ENCODE measurements at regions not wholly inside any gene's neighbourhood (a gene's known extent, or its start where the extent isn't known, plus 50 kb on each side); places are given as distances from the start of the nearest gene placed in this dataset.
"Not testable (repeated sequence)": the region's sequence is repeated elsewhere in the genome, so short reads cannot be mapped to it uniquely, and the experiment has no call there.

DNA sequence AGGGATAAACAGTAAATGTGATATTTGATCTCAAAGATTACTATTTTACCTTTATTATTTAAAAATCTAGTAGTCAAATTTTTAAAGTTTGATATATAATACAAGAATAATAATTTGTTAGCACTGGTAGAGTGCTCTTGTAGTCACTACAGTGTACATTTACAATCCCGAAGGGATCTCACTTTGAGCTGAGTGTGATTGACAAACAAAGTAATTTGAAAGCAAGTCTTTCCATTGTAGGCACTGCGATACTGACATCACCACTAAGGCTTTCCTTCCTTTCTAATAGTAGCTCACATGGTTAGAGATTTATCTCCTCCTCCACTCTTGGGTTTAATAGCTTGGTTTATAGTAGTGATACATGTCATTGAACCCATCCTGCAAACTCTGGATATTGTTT lies 280.6 kb downstream of the PARM1 start:
- Histone ChIP-seq H3K36me3 (replicated peaks in 1 of 2; ENCODE audit: insufficient read depth in 1 of 2, low read depth in 2 of 2) (no peaks in the 10 kb centered on the region), H3K4me3 (no peak overlapping the region), H3K4me1 (no peaks in the 10 kb centered on the region), H3K27me3 (no peaks in the 10 kb centered on the region), H3K9me3 (no peaks in the 10 kb centered on the region), H3K27ac (no peak overlapping the region)
- DNase-seq (no peak), ATAC-seq (no peak)
- intact Hi-C loops (cut with DNase I): no loop called here
- TF ChIP-seq POLR2A (IDR thresholded peaks at IDR 0.05) (no peak), CTCF (IDR thresholded peaks at IDR 0.05) (no peak)
- WGBS, 2 donors: 73 to 76% methylated on average over 2 of the region's 2 CpGs

GRCh38 chr4:75211422-75211821 lies 278.5 kb downstream of the PARM1 start:
- no peaks in the 10 kb centered on the region for H3K36me3 ChIP-seq (replicated peaks in 1 of 2; ENCODE audit: insufficient read depth in 1 of 2, low read depth in 2 of 2)
- WGBS, 2 donors: 27% methylated on average over 4 of the region's 4 CpGs
- H3K27ac ChIP-seq: no peak overlapping the region
- H3K4me1 ChIP-seq: no peaks in the 10 kb centered on the region
- no peak overlapping the region for H3K4me3 ChIP-seq
- TF ChIP-seq CTCF (IDR thresholded peaks at IDR 0.05): no peak
- no peak for TF ChIP-seq POLR2A (IDR thresholded peaks at IDR 0.05)
- ATAC-seq (no peak), DNase-seq (no peak)
- no peaks in the 10 kb centered on the region for H3K9me3 ChIP-seq
- intact Hi-C loops (cut with DNase I): no loop called here
- no peaks in the 10 kb centered on the region for H3K27me3 ChIP-seq

GRCh38 chr4:75207902-75208301 lies 275.0 kb downstream of the PARM1 start:
- Histone ChIP-seq H3K27me3 (no peaks in the 10 kb centered on the region), H3K4me1 (no peaks in the 10 kb centered on the region), H3K4me3 (no peak overlapping the region), H3K9me3 (no peaks in the 10 kb centered on the region), H3K27ac (no peak overlapping the region), H3K36me3 (replicated peaks in 1 of 2; ENCODE audit: insufficient read depth in 1 of 2, low read depth in 2 of 2) (no peaks in the 10 kb centered on the region)
- intact Hi-C loops (cut with DNase I): no loop called here
- ATAC-seq: no peak
- DNase-seq: no peak
- TF ChIP-seq CTCF (IDR thresholded peaks at IDR 0.05): no peak
- no peak for TF ChIP-seq POLR2A (IDR thresholded peaks at IDR 0.05)
- WGBS, 2 donors: 83 to 100% methylated on average over 1 of the region's 1 CpG

GRCh38 chr4:75195111-75195510 lies 262.2 kb downstream of the PARM1 start:
- no peak for ATAC-seq
- WGBS, 2 donors: 20 to 28% methylated on average over 7 of the region's 7 CpGs
- no peaks in the 10 kb centered on the region for H3K27me3 ChIP-seq
- no peak overlapping the region for H3K27ac ChIP-seq
- H3K36me3 ChIP-seq (replicated peaks in 1 of 2; ENCODE audit: insufficient read depth in 1 of 2, low read depth in 2 of 2): no peaks in the 10 kb centered on the region
- no peak for TF ChIP-seq CTCF (IDR thresholded peaks at IDR 0.05)
- no peak for TF ChIP-seq POLR2A (IDR thresholded peaks at IDR 0.05)
- no peak for DNase-seq
- no peak overlapping the region for H3K4me3 ChIP-seq
- no peaks in the 10 kb centered on the region for H3K4me1 ChIP-seq
- intact Hi-C loops (cut with DNase I): no loop called here
- no peaks in the 10 kb centered on the region for H3K9me3 ChIP-seq

DNA sequence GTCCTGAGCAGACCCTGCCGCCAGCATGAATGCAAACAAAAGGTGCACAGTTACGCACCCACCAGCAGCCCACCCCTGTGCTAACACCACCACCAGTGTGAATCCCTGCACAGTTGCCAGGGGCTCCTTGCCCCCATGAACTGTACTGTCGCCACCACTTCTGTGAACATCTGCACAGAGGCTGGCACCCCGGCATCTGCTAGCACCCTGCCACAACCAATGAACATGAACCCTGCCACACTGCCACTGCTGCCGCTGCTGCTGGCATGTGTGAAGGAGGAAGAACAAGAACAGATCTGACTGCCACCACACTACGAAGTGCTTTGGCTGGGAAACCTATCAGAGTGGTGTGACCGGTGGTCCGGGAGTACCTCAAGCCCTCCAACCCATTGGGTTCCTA lies 261.3 kb downstream of the PARM1 start:
- H3K27me3 ChIP-seq: no peaks in the 10 kb centered on the region
- no peaks in the 10 kb centered on the region for H3K36me3 ChIP-seq (replicated peaks in 1 of 2; ENCODE audit: insufficient read depth in 1 of 2, low read depth in 2 of 2)
- no peaks in the 10 kb centered on the region for H3K4me1 ChIP-seq
- TF ChIP-seq CTCF (IDR thresholded peaks at IDR 0.05) (no peak), POLR2A (IDR thresholded peaks at IDR 0.05) (no peak)
- intact Hi-C loops (cut with DNase I): no loop called here
- H3K27ac ChIP-seq: no peak overlapping the region
- DNase-seq: no peak
- no peak overlapping the region for H3K4me3 ChIP-seq
- no peak for ATAC-seq
- no peaks in the 10 kb centered on the region for H3K9me3 ChIP-seq
- 80 to 87% methylated on average over 3 to 8 of the region's 8 CpGs for WGBS, 2 donors

DNA sequence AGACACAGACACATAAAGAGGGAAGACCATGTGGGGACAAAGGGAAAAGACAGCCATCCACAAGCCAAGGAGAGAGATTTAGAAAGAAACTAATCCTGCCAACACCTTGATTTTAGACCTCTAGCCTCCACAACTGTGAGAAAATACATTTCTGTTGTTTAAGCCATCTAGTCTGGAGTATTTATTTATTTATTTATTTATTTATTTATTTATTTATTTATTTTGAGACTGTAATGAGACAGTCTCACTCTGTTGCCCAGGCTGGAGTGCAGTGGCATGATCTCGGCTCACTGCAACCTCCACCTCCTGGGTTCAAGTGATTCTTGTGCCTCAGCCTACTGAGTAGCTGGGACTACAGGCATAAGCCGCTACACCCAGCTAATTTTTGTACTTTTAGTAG lies 259.3 kb downstream of the PARM1 start:
- H3K27me3 ChIP-seq; DNase-seq; H3K4me1 ChIP-seq; ATAC-seq; H3K9me3 ChIP-seq; H3K4me3 ChIP-seq; H3K36me3 ChIP-seq (replicated peaks in 1 of 2; ENCODE audit: insufficient read depth in 1 of 2, low read depth in 2 of 2); H3K27ac ChIP-seq; intact Hi-C loops (cut with DNase I): not testable (repeated sequence)
- WGBS, 2 donors: 69 to 83% methylated on average over 2 of the region's 2 CpGs

Data from body of pancreas (tissue), 4 donors.